Heart right ventricle (tissue), 16 donors: ENCODE measurements at regions not wholly inside any gene's neighbourhood (a gene's known extent, or its start where the extent isn't known, plus 50 kb on each side); places are given as distances from the start of the nearest gene placed in this dataset.

Source experiments
- ATAC-seq, 8 donors: fragments of 200-7000 bp; cut with Tn5 transposase; one replicate each; pipeline ENCODE4 v1.9.1; 2020; ENCODE audit warnings: mild to moderate bottlenecking in 8 of 8, moderate library complexity in 8 of 8, moderate number of reproducible peaks in 1 of 8
- DNase-seq, 2 donors: peaks; one replicate each; pipeline ENCODE4 v3.0.0-alpha.2; 2020
- H3K27ac ChIP-seq, 10 donors: fragments of 200-600 bp; sonication (generic) in 2 of 10; one replicate each; pipeline versions ENCODE4 v1.5.0 to v1.8.0; 2020 to 2022; ENCODE audit warnings: mild to moderate bottlenecking in 3 of 10
- H3K27me3 ChIP-seq, 7 donors: fragments of 200-600 bp; one replicate each; pipeline ENCODE4 v1.8.0; 2021 to 2022; ENCODE audit warnings: mild to moderate bottlenecking in 2 of 7
- H3K36me3 ChIP-seq, 9 donors: fragments of 200-600 bp; sonication (generic) in 1 of 9; one replicate each; pipeline versions ENCODE4 v1.5.0 to v1.8.0; 2020 to 2022; ENCODE audit warnings: mild to moderate bottlenecking in 2 of 9
- H3K4me1 ChIP-seq, 9 donors: fragments of 200-600 bp; sonication (generic) in 1 of 9; one replicate each; pipeline versions ENCODE4 v1.5.0 to v1.8.0; 2020 to 2022; ENCODE audit warnings: mild to moderate bottlenecking in 4 of 9
- H3K4me3 ChIP-seq, 10 donors: fragments of 200-600 bp; sonication (generic) in 2 of 10; one replicate each; pipeline versions ENCODE4 v1.5.0 to v1.8.0; 2020 to 2022; ENCODE audit warnings: mild to moderate bottlenecking in 7 of 10, moderate library complexity in 2 of 10
- H3K9me3 ChIP-seq, 11 donors: fragments of 200-600 bp in 10 of 11; sonication (generic) in 2 of 11; one replicate each; pipeline versions ENCODE4 v1.5.0 to v1.8.0; 2013 to 2022; ENCODE audit warnings: mild to moderate bottlenecking in 2 of 11, control low read depth in 1 of 11, moderate library complexity in 1 of 11
- WGBS, 2 donors: extraction: QIAGEN DNeasy Blood & Tissue Kit; methylation state at CpG; one replicate each; pipeline ENCODE4 v1.1.7; 2013; ENCODE audit warnings: inconsistent platforms in 1 of 2; 5-methylcytosine and 5-hydroxymethylcytosine counted together
- intact Hi-C, 10 donors: fragments of 100-400 bp; cut with DNase I; formaldehyde crosslinking; loops; one replicate each; pipeline versions ENCODE4 v1.11.1 to v1.14.2; 2022
- TF ChIP-seq, protein P1 (sequence below), 9 donors: fragments of 200-600 bp; sonication (generic) in 2 of 9; IDR thresholded peaks; one replicate each; pipeline versions ENCODE4 v1.5.0 to v1.8.0; 2021 to 2022; ENCODE audit warnings: antibody characterized with exemption in 9 of 9, mild to moderate bottlenecking in 5 of 9, moderate library complexity in 1 of 9
- donor health status: Arrhythmogenic right ventricular cardiomyopathy.
- donor health status: ischemic (EF 13 %, LVEDD 7.1; RV severe dilation, severe dysfunction).
- donor health status: healthy with polysubstance abuse.
- donor health status: DM: no; HTN: yes; CAD: no.
- donor health status: DM: no; HTN: no; CAD: no.
- donor health status: ischemic (EF 25% LVEDD 6.9; RV normal size, moderate dysfunction).
- donor health status: ischemic (EF 25% LVEDD 5.7; RV mildly dilated, moderate dysfunction).
- donor health status: healthy.
- donor health status: DM: yes; HTN: yes; CAD: no.
- donor health status: Ischemic cardiomyopathy.
- donor health status: ischemic (EF 35%, LVEDD 5.7; RV mildly dilated, moderate dysfunction).
- donor health status: nonischemic (EF 11% LVEDD 7.7; RV severe dilation, severe dysfunction).
- donor health status: DM: yes; HTN: yes; CAD: no.
- donor health status: PGD.
- donor health status: ischemic (EF 29% LVEDD 5.4; RV normal size, mild dysfunction).
- donor health status: nonischemic (EF 23%, LVEDD 6.1; RV moderate dilation, normal function).

GRCh38 chr13:34335014-34336007, 517.4 kb downstream of the RFC3 start:
- Histone ChIP-seq H3K36me3 (no peaks in the 10 kb centered on the region), H3K27me3 (no peaks in the 10 kb centered on the region), H3K27ac (no peak overlapping the region), H3K9me3 (peaks cover 0 to 21% (median 0%) of the 10 kb centered on the region in 11 donors), H3K4me1 (no peaks in the 10 kb centered on the region), H3K4me3 (no peak overlapping the region)
- ATAC-seq (no peak), DNase-seq (no peak)
- 94 to 95% methylated on average over 20 of the region's 20 CpGs for WGBS, 2 donors
- intact Hi-C loops: no loop called here
- TF ChIP-seq, protein P1, sequence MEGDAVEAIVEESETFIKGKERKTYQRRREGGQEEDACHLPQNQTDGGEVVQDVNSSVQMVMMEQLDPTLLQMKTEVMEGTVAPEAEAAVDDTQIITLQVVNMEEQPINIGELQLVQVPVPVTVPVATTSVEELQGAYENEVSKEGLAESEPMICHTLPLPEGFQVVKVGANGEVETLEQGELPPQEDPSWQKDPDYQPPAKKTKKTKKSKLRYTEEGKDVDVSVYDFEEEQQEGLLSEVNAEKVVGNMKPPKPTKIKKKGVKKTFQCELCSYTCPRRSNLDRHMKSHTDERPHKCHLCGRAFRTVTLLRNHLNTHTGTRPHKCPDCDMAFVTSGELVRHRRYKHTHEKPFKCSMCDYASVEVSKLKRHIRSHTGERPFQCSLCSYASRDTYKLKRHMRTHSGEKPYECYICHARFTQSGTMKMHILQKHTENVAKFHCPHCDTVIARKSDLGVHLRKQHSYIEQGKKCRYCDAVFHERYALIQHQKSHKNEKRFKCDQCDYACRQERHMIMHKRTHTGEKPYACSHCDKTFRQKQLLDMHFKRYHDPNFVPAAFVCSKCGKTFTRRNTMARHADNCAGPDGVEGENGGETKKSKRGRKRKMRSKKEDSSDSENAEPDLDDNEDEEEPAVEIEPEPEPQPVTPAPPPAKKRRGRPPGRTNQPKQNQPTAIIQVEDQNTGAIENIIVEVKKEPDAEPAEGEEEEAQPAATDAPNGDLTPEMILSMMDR (IDR thresholded peaks at IDR 0.05): no peak

GRCh38 chr13:34338102-34338501, 520.2 kb downstream of the RFC3 start:
- intact Hi-C loops: no loop called here
- H3K4me1 ChIP-seq: no peaks in the 10 kb centered on the region
- ATAC-seq: no peak
- no peaks in the 10 kb centered on the region for H3K36me3 ChIP-seq
- H3K27me3 ChIP-seq: no peaks in the 10 kb centered on the region
- H3K4me3 ChIP-seq: no peak overlapping the region
- peaks cover 0 to 3% (median 0%) of the 10 kb centered on the region in 11 donors for H3K9me3 ChIP-seq
- DNase-seq: no peak
- TF ChIP-seq, protein P1 (IDR thresholded peaks at IDR 0.05): no peak
- no peak overlapping the region for H3K27ac ChIP-seq
- 95 to 96% methylated on average over 1 of the region's 1 CpG for WGBS, 2 donors

GRCh38 chr13:34340534-34340933, 522.6 kb downstream of the RFC3 start:
- no peaks in the 10 kb centered on the region for H3K27me3 ChIP-seq
- ATAC-seq (no peak), DNase-seq (no peak)
- H3K27ac ChIP-seq: no peak overlapping the region
- TF ChIP-seq, protein P1 (IDR thresholded peaks at IDR 0.05): no peak
- no peaks in the 10 kb centered on the region for H3K4me1 ChIP-seq
- intact Hi-C loops: loop anchor here in 1 of 10 donors (10.0 kb wide), 1 partner anchor 604 kb away; the partner anchor contains the start of gene NBEA
- no peaks in the 10 kb centered on the region for H3K36me3 ChIP-seq
- no peak overlapping the region for H3K4me3 ChIP-seq
- no peaks in the 10 kb centered on the region for H3K9me3 ChIP-seq

- ATAC-seq: no peak
Observed at GRCh38 chr13:34343413-34343940, 525.5 kb downstream of the RFC3 start.

More at GRCh38 chr13:34343413-34343940, 525.5 kb downstream of the RFC3 start:
- DNase-seq: no peak
- Histone ChIP-seq H3K4me1 (peaks cover 0 to 15% (median 0%) of the 10 kb centered on the region in 9 donors), H3K27me3 (no peaks in the 10 kb centered on the region), H3K9me3 (no peaks in the 10 kb centered on the region), H3K27ac (no peak overlapping the region), H3K36me3 (no peaks in the 10 kb centered on the region), H3K4me3 (no peak overlapping the region)
- TF ChIP-seq, protein P1 (IDR thresholded peaks at IDR 0.05): no peak
- 84 to 97% methylated on average over 1 of the region's 1 CpG for WGBS, 2 donors
- intact Hi-C loops: loop anchor here in 1 of 10 donors (10.0 kb wide), 1 partner anchor 601 kb away; the partner anchor contains the start of gene NBEA
